ENCODE measurements at regions not wholly inside any gene's neighbourhood (a gene's known extent, or its start where the extent isn't known, plus 50 kb on each side); places are given as distances from the start of the nearest gene placed in this dataset.

DNA sequence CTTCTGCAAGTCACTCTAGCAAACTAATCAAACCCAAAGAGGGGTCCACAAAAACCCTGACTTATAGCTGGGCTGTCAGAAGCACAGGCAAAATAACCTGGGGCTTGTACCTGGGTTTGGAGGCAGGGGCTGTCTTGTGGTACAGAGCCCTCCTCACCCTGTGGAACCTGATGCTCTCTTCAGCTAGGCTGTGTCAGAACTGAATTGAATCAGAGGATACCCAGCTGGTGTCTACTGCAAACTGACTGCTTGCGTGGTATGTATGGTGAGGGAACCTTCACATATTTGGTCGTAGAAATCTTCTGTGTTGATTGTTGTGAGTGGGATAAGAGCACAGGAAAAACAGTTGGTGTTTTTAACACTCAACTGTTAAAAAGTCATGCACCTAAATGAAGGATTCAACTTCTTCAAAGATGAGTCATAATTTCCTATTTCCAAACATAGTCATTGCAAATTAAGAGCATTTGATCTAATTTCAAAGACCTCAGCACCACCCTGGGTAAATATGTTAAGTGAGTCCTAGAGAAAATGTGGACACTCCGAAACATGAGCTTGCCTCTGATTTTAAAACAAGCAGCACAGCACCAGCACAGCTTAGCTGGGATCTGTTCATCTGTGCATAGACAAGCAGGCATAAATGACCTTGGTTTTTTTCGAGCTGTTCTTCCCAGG is 840.2 kb downstream of the UQCRFS1 start:
- no peaks in the 10 kb centered on the region for H3K36me3 ChIP-seq (replicated peaks in 1 of 2; ENCODE audit: insufficient read depth in 1 of 2, low read depth in 2 of 2)
- no peak for TF ChIP-seq POLR2A (IDR thresholded peaks at IDR 0.05)
- TF ChIP-seq, protein P1, sequence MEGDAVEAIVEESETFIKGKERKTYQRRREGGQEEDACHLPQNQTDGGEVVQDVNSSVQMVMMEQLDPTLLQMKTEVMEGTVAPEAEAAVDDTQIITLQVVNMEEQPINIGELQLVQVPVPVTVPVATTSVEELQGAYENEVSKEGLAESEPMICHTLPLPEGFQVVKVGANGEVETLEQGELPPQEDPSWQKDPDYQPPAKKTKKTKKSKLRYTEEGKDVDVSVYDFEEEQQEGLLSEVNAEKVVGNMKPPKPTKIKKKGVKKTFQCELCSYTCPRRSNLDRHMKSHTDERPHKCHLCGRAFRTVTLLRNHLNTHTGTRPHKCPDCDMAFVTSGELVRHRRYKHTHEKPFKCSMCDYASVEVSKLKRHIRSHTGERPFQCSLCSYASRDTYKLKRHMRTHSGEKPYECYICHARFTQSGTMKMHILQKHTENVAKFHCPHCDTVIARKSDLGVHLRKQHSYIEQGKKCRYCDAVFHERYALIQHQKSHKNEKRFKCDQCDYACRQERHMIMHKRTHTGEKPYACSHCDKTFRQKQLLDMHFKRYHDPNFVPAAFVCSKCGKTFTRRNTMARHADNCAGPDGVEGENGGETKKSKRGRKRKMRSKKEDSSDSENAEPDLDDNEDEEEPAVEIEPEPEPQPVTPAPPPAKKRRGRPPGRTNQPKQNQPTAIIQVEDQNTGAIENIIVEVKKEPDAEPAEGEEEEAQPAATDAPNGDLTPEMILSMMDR (IDR thresholded peaks at IDR 0.05): no peak
- no peaks in the 10 kb centered on the region for H3K9me3 ChIP-seq
- DNase-seq (no peak), ATAC-seq (no peak)
- WGBS, 2 donors: 37 to 41% methylated on average over 4 of the region's 4 CpGs
- H3K27ac ChIP-seq: no peak overlapping the region
- intact Hi-C loops (cut with DNase I): no loop called here
- H3K27me3 ChIP-seq: no peaks in the 10 kb centered on the region
- H3K4me1 ChIP-seq: no peaks in the 10 kb centered on the region
- no peak overlapping the region for H3K4me3 ChIP-seq

DNA sequence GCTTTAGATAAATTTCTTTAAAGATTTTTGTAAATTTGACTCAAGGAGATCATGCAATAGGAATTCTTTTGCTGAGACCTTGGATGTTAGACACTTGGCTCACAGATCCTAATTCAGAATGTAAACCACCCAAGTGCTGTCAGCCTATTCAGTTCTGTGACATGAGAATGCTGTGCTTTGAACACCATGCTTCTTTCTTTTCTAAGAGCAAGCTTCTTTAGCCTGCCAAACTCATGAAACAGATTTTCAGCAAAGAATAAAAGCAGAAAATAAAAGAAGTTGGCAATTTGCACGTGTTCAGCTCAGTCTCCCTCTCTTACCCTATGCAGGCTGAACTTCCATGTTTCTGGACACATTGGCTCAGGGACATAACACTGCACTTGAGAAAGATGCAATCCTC is 845.8 kb downstream of the UQCRFS1 start:
- Histone ChIP-seq H3K27me3 (no peaks in the 10 kb centered on the region), H3K9me3 (no peaks in the 10 kb centered on the region), H3K36me3 (replicated peaks in 1 of 2; ENCODE audit: insufficient read depth in 1 of 2, low read depth in 2 of 2) (no peaks in the 10 kb centered on the region), H3K4me1 (no peaks in the 10 kb centered on the region), H3K27ac (no peak overlapping the region), H3K4me3 (no peak overlapping the region)
- ATAC-seq (no peak), DNase-seq (no peak)
- intact Hi-C loops (cut with DNase I): no loop called here
- TF ChIP-seq, protein P1 (IDR thresholded peaks at IDR 0.05): no peak
- TF ChIP-seq POLR2A (IDR thresholded peaks at IDR 0.05): no peak
- 33 to 55% methylated on average over 1 of the region's 1 CpG for WGBS, 2 donors

DNA sequence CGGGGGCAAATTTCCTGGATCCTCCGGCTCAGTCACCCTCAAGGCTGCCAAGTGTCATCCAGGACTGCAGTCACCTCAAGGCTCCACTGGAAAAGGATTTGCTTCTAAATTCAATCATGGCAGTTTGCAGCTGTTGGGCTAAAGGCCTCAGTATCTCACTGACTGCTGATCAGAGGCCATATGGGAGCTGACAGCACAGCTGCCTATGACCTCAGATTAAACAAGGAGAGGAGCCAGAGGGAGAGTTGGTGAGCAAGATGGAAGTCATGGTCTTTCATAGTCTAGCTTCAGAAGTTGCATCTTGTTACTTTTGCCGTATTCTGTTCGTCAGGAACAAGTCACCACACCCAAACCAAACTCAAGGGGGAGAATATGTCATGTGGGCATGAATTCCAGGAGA is 849.7 kb downstream of the UQCRFS1 start:
- no peak overlapping the region for H3K27ac ChIP-seq
- intact Hi-C loops (cut with DNase I): no loop called here
- H3K27me3 ChIP-seq: no peaks in the 10 kb centered on the region
- H3K9me3 ChIP-seq: no peaks in the 10 kb centered on the region
- H3K36me3 ChIP-seq (replicated peaks in 1 of 2; ENCODE audit: insufficient read depth in 1 of 2, low read depth in 2 of 2): no peaks in the 10 kb centered on the region
- 39 to 73% methylated on average over 4 of the region's 4 CpGs for WGBS, 2 donors
- H3K4me1 ChIP-seq: no peaks in the 10 kb centered on the region
- H3K4me3 ChIP-seq: no peak overlapping the region
- DNase-seq (no peak), ATAC-seq (no peak)
- TF ChIP-seq POLR2A (IDR thresholded peaks at IDR 0.05): no peak

DNA sequence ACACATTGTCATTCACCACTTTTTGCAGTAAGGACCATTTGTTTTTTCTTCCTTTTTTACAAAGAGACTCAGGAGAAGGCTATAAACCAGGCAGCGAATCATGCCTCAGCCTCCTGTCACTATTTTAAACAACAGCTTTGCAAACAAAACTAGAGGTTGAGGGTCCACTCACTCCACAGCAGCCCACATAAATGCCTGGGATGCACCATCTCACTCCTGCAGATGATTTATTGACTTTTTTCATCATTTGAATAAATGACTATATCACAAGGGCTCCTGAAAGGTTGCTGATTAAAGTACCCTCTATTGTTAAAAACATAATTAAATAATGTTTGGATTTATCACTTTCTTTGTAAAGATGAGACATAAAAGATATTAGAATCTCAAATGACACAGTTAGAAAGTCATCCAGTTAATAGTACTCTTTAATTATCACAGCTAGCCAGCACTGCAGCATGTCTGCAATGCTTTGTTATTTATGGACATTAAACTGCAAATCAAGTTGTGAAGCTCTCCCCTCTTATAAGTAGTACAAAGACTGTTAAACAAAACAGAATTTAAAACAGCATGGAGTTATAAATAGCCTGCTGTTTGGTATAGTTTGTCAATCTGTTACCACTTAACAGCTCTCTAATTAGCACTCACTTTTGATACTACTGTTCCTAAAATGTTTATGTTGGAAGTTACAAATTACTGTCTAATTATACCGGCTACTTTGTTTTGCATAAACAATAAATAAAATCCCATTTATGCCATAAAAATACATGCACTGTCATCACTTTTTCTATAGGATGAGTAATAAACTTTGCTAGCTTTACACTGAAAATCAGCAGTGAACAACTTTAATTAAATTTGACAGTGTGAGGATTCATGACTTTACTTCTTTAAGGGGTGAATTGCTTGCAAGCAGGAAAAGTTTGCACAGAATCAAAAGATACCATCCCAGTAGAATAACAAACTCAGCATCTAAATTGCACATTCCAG is 853.2 kb downstream of the UQCRFS1 start:
- TF ChIP-seq POLR2A (IDR thresholded peaks at IDR 0.05): no peak
- TF ChIP-seq, protein P1 (IDR thresholded peaks at IDR 0.05): no peak
- Histone ChIP-seq H3K9me3 (no peaks in the 10 kb centered on the region), H3K27ac (no peak overlapping the region), H3K4me3 (no peak overlapping the region), H3K4me1 (no peaks in the 10 kb centered on the region), H3K27me3 (no peaks in the 10 kb centered on the region), H3K36me3 (replicated peaks in 1 of 2; ENCODE audit: insufficient read depth in 1 of 2, low read depth in 2 of 2) (no peaks in the 10 kb centered on the region)
- WGBS, 2 donors: 65 to 66% methylated on average over 2 of the region's 2 CpGs
- DNase-seq (no peak), ATAC-seq (no peak)
- intact Hi-C loops (cut with DNase I): no loop called here

DNA sequence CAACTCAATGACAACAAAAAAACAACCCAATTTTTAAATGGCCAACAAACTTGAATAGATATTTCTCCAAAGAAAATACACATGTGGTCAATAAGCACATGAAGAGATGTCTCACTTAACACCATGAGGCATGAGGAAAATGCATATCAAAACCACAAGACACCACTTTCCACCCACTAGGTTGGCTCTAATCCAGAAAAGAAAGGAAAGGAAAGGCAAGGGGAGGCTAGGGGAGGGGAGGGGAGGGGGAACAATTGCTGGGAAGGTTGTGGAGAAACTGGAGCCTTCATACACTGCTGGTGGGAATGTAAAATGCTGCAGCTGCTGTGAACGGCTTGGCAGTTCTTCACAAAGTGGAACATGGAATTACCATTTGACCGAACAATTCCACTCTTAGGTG is 854.3 kb downstream of the UQCRFS1 start:
- intact Hi-C loops (cut with DNase I): no loop called here
- no peak overlapping the region for H3K4me3 ChIP-seq
- H3K27ac ChIP-seq: no peak overlapping the region
- 57% methylated on average over 2 of the region's 2 CpGs for WGBS, 2 donors
- H3K27me3 ChIP-seq: no peaks in the 10 kb centered on the region
- H3K36me3 ChIP-seq (replicated peaks in 1 of 2; ENCODE audit: insufficient read depth in 1 of 2, low read depth in 2 of 2): no peaks in the 10 kb centered on the region
- H3K4me1 ChIP-seq: no peaks in the 10 kb centered on the region
- ATAC-seq: no peak
- DNase-seq: no peak
- TF ChIP-seq POLR2A (IDR thresholded peaks at IDR 0.05): no peak
- TF ChIP-seq, protein P1 (IDR thresholded peaks at IDR 0.05): no peak
- no peaks in the 10 kb centered on the region for H3K9me3 ChIP-seq
